ENCODE measurements at regions not wholly inside any gene's neighbourhood (a gene's known extent, or its start where the extent isn't known, plus 50 kb on each side); places are given as distances from the start of the nearest gene placed in this dataset.

- TF ChIP-seq MXD1 (CRISPR knock-in tag; IDR thresholded peaks at IDR 0.05), result no peak
- TF ChIP-seq PCBP2 (optimal IDR thresholded peaks at IDR 0.05; ENCODE audit: low read depth, low read length, poor library complexity, severe bottlenecking), result no peak
- peak; percentile 76 for TF ChIP-seq NFE2 (CRISPR knock-in tag; IDR thresholded peaks at IDR 0.05)
- TF ChIP-seq ZNF230 (CRISPR knock-in tag; IDR thresholded peaks at IDR 0.05), result no peak
- no peak for TF ChIP-seq KDM6A (CRISPR knock-in tag; IDR thresholded peaks at IDR 0.05; ENCODE audit: low read depth)
- TF ChIP-seq PTBP1 (IDR thresholded peaks at IDR 0.05; ENCODE audit: low read depth, low read length, poor library complexity, severe bottlenecking), result no peak
- TF ChIP-seq PRDM15 (CRISPR knock-in tag; IDR thresholded peaks at IDR 0.05), result peak; percentile 92
- no peak for TF ChIP-seq ISL2 (CRISPR knock-in tag; IDR thresholded peaks at IDR 0.05)
- TF ChIP-seq TRIM24 (CRISPR knock-in tag; IDR thresholded peaks at IDR 0.05), result no peak
- TF ChIP-seq EP300 (IDR thresholded peaks at IDR 0.05; ENCODE audit: low read depth in 2 of 2, low read length in 2 of 2), result no peak
- TF ChIP-seq EP300 (CRISPR knock-in tag; IDR thresholded peaks at IDR 0.05; ENCODE audit: borderline replicate concordance), result peak; percentile 20; the same call in 1 of the 2 replicates
- TF ChIP-seq GMEB1 (CRISPR knock-in tag; IDR thresholded peaks at IDR 0.05; ENCODE audit: borderline replicate concordance), result no peak
- TF ChIP-seq STAG1 (CRISPR knock-in tag; IDR thresholded peaks at IDR 0.05), result no peak
- no peak for TF ChIP-seq ZNF672 (CRISPR knock-in tag; IDR thresholded peaks at IDR 0.05)
- peak; percentile 37; the same call in 1 of the 2 replicates for TF ChIP-seq ZNF644 (CRISPR knock-in tag; IDR thresholded peaks at IDR 0.05; ENCODE audit: low read depth)
- TF ChIP-seq ZMYM3 (CRISPR knock-in tag; IDR thresholded peaks at IDR 0.05), result no peak
Measured at GRCh38 chr3:161430307-161430706, 59.0 kb upstream of the SPTSSB start (continued).

All from HepG2 (cell line).